ENCODE measurements at regions not wholly inside any gene's neighbourhood (a gene's known extent, or its start where the extent isn't known, plus 50 kb on each side); places are given as distances from the start of the nearest gene placed in this dataset.
A peak's percentile ranks its signal among the peaks of the same experiment; 100 is the strongest.

GRCh38 chr6:22189946-22190345 is 106.9 kb downstream of the PRL start:
- peaks cover 5% of the 10 kb centered on the region for H3K4me1 ChIP-seq (ENCODE audit: control insufficient read depth, insufficient read depth, low read length)
- no peak for DNase-seq
- H3K18ac ChIP-seq (ENCODE audit: low read depth, low read length): peak overlapping the region; percentile 29; the same call in 1 of the 2 replicates
- in situ Hi-C loops (cut with MboI; ENCODE audit: low sequenced_read_pairs): no loop called here
- ChIA-PET CTCF (no interaction called here), POLR2A (ENCODE audit: unreplicated experiment) (no interaction called here)
- H3K4ac ChIP-seq (ENCODE audit: low read depth, low read length): no peak overlapping the region
- dilution Hi-C loops (cut with HindIII; ENCODE audit: low sequenced_read_pairs, unreplicated experiment): no loop called here
- no peak overlapping the region for H2BK15ac ChIP-seq (ENCODE audit: low read depth, low read length)
- no peak overlapping the region for H3K4me3 ChIP-seq (ENCODE audit: insufficient read depth, low read depth, low read length)
- no peak overlapping the region for H3K9ac ChIP-seq (ENCODE audit: low read depth, low read length)
- no peak overlapping the region for H3K27ac ChIP-seq (ENCODE audit: insufficient read depth, low read length)
- H4K5ac ChIP-seq (ENCODE audit: low read depth, low read length): no peak overlapping the region
- no TSS peak for BruUV-seq (replicated peaks)
- no peaks in the 10 kb centered on the region for H3K79me1 ChIP-seq (ENCODE audit: low read depth in 1 of 2, low read length in 2 of 2)
- H4K20me1 ChIP-seq (ENCODE audit: insufficient read depth, low read length): no peaks in the 10 kb centered on the region
- H2AK9ac ChIP-seq (replicated peaks; ENCODE audit: low read depth, low read length, poor library complexity): no peak overlapping the region
- WGBS, 2 experiments (ENCODE audit: extremely low coverage in 2 of 2, insufficient read length in 1 of 2): no CpG with 5 or more reads among the region's 6 CpGs
- intact Hi-C loops (cut with micrococcal nuclease): no loop called here
- H2BK120ac ChIP-seq (ENCODE audit: low read depth, low read length): no peak overlapping the region
- no peaks in the 10 kb centered on the region for H3K9me1 ChIP-seq (ENCODE audit: insufficient read depth, low read length)
- H2BK20ac ChIP-seq (ENCODE audit: low read depth, low read length): no peak overlapping the region
- H4K91ac ChIP-seq (ENCODE audit: insufficient read depth, low read depth, low read length): no peak overlapping the region
- H2BK5ac ChIP-seq (ENCODE audit: low read depth, low read length, poor library complexity, severe bottlenecking): no peak overlapping the region
- no peaks in the 10 kb centered on the region for H3K27me3 ChIP-seq (ENCODE audit: control insufficient read depth, insufficient read depth, low read length)
- no peak overlapping the region for H2AFZ ChIP-seq (replicated peaks; ENCODE audit: low read length, poor library complexity)
- TF ChIP-seq POLR2A (IDR thresholded peaks at IDR 0.05; ENCODE audit: low read depth, low read length) (no peak), FOS (IDR thresholded peaks at IDR 0.05; ENCODE audit: low read depth, low read length) (no peak), CHD1 (IDR thresholded peaks at IDR 0.05; ENCODE audit: low read depth, low read length) (no peak), ELK1 (IDR thresholded peaks at IDR 0.05; ENCODE audit: borderline replicate concordance, low read depth, low read length) (no peak), MAZ (IDR thresholded peaks at IDR 0.05; ENCODE audit: borderline replicate concordance, low read depth, low read length) (no peak), BHLHE40 (IDR thresholded peaks at IDR 0.05; ENCODE audit: low read depth, low read length) (no peak), MAFK (IDR thresholded peaks at IDR 0.05; ENCODE audit: low read depth, low read length) (no peak), RFX5 (IDR thresholded peaks at IDR 0.05; ENCODE audit: low read depth, low read length) (no peak), CTCF (conservative IDR thresholded peaks at IDR 0.05; ENCODE audit: low read depth, low read length) (no peak), SMC3 (IDR thresholded peaks at IDR 0.05; ENCODE audit: low read depth, low read length) (no peak)
- no peak overlapping the region for H3K56ac ChIP-seq (ENCODE audit: extremely low read depth, insufficient read depth, low read length)
- 0 out of 2 replicates have a peak overlapping the region, but pooled peaks have one; percentile 10 for H3K14ac ChIP-seq (replicated peaks; ENCODE audit: low read depth, low read length)
- H2AK5ac ChIP-seq (ENCODE audit: low read depth, low read length): no peak overlapping the region
- peaks cover 4% of the 10 kb centered on the region; the same call in 1 of the 2 replicates for H3K9me3 ChIP-seq (ENCODE audit: control insufficient read depth, insufficient read depth, low read length)
- H4K8ac ChIP-seq (ENCODE audit: low read depth in 2 of 2, low read length in 2 of 2): no peak overlapping the region
- no peak overlapping the region for H3K23ac ChIP-seq (ENCODE audit: low read depth, low read length)
- no peak overlapping the region for H3K4me2 ChIP-seq (ENCODE audit: low read depth, low read length)
- no peaks in the 10 kb centered on the region for H3K36me3 ChIP-seq (ENCODE audit: control insufficient read depth, insufficient read depth, low read length)
- ATAC-seq (ENCODE audit: low read depth): no peak
